ENCODE measurements at regions not wholly inside any gene's neighbourhood (a gene's known extent, or its start where the extent isn't known, plus 50 kb on each side); places are given as distances from the start of the nearest gene placed in this dataset.
A peak's percentile ranks its signal among the peaks of the same experiment; 100 is the strongest.

DNA sequence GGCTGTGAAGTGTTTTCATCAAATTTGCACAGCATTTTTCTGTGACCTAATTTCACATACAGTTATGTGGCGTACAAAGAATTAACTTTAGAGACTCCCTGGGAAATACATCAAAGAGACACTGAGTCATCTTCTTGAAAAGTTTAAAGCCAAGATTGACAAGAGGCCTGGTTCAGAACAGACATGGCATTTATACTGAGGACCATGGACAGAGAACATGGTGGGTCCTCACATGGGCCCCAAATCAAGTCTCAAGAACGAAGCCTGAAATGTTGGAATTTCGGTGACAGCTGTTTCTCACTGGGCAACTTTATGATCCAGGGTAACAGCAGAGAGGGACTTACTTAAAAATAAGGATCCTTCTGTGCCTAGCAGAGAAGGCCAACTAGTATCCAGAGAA, 311.5 kb upstream of the KCNJ16 start:
- Histone ChIP-seq H3K36me3 (replicated peaks in 1 of 2) (no peaks in the 10 kb centered on the region), H3K27ac (peak overlapping the region in 4 of 5 donors; percentile 32 to 85 (median 74)), H3K4me3 (no peak overlapping the region), H3K27me3 (no peaks in the 10 kb centered on the region), H3K4me1 (replicated peaks in 1 of 2) (peaks cover 34 to 35% of the 10 kb centered on the region in 2 donors), H3K9me3 (replicated peaks in 1 of 3) (no peaks in the 10 kb centered on the region)
- TF ChIP-seq POLR2A (IDR thresholded peaks at IDR 0.05): no peak
- TF ChIP-seq, protein P1, sequence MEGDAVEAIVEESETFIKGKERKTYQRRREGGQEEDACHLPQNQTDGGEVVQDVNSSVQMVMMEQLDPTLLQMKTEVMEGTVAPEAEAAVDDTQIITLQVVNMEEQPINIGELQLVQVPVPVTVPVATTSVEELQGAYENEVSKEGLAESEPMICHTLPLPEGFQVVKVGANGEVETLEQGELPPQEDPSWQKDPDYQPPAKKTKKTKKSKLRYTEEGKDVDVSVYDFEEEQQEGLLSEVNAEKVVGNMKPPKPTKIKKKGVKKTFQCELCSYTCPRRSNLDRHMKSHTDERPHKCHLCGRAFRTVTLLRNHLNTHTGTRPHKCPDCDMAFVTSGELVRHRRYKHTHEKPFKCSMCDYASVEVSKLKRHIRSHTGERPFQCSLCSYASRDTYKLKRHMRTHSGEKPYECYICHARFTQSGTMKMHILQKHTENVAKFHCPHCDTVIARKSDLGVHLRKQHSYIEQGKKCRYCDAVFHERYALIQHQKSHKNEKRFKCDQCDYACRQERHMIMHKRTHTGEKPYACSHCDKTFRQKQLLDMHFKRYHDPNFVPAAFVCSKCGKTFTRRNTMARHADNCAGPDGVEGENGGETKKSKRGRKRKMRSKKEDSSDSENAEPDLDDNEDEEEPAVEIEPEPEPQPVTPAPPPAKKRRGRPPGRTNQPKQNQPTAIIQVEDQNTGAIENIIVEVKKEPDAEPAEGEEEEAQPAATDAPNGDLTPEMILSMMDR (IDR thresholded peaks at IDR 0.05): no peak
- DNase-seq: no peak
- WGBS, 4 donors: 50 to 61% (median 60%) methylated on average over 3 of the region's 3 CpGs
- intact Hi-C loops (cut with DNase I): no loop called here

DNA sequence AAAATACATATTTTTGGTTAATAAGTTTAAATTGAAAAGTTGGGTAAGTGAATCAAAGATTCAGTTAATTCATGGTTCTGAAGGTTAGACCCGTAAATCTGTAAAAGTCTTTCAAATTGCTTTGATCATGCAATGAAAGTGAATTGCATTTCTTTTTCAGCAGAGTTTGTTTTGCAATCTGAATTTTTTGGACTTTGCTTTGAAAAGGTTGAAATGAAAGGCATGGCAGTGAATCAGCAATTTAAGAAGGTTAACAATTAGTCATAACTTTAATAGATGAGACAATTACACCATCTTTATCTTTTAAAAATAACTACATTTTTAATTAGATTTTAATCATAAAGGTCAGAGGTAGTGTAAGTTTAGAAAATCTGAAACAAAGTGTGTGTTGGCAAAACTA, 310.9 kb upstream of the KCNJ16 start:
- Histone ChIP-seq H3K4me1 (replicated peaks in 1 of 2) (peaks cover 34 to 35% of the 10 kb centered on the region in 2 donors), H3K27me3 (no peaks in the 10 kb centered on the region), H3K27ac (peak overlapping the region in 4 of 5 donors; percentile 32 to 85 (median 74)), H3K4me3 (peak overlapping the region in 2 of 4 donors; percentile 6 to 14), H3K36me3 (replicated peaks in 1 of 2) (no peaks in the 10 kb centered on the region), H3K9me3 (replicated peaks in 1 of 3) (no peaks in the 10 kb centered on the region)
- 38 to 51% (median 45%) methylated on average over 1 of the region's 1 CpG for WGBS, 4 donors
- intact Hi-C loops (cut with DNase I): no loop called here
- DNase-seq: no peak
- TF ChIP-seq POLR2A (IDR thresholded peaks at IDR 0.05): no peak
- TF ChIP-seq, protein P1 (IDR thresholded peaks at IDR 0.05): no peak

DNA sequence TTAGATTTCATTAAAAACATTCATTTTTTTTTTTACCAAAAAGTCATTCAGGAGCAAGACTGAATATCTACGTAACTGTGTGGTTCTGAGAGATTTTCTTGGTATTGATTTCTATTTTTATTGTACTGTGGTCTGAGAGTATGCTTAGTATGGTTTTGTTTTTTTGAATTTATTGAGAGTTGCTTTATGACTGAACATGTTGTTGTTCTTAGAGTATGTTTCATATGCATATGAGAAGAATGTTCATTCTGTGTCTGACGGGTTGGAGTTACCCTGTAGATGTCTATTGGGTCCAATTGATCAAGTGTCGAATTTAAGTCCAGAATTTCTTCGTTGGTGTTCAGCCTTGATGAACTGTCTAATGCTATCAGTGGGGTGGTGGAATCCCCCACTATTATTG, 306.0 kb upstream of the KCNJ16 start:
- H3K27me3 ChIP-seq: no peaks in the 10 kb centered on the region
- H3K4me3 ChIP-seq: no peak overlapping the region
- H3K27ac ChIP-seq: no peak overlapping the region
- H3K4me1 ChIP-seq (replicated peaks in 1 of 2): peaks cover 8 to 9% of the 10 kb centered on the region in 2 donors
- WGBS, 4 donors: 91 to 93% (median 92%) methylated on average over 4 of the region's 4 CpGs
- DNase-seq: no peak
- H3K36me3 ChIP-seq (replicated peaks in 1 of 2): no peaks in the 10 kb centered on the region
- intact Hi-C loops (cut with DNase I): no loop called here
- TF ChIP-seq POLR2A (IDR thresholded peaks at IDR 0.05): no peak
- TF ChIP-seq, protein P1 (IDR thresholded peaks at IDR 0.05): no peak
- H3K9me3 ChIP-seq (replicated peaks in 1 of 3): no peaks in the 10 kb centered on the region

DNA sequence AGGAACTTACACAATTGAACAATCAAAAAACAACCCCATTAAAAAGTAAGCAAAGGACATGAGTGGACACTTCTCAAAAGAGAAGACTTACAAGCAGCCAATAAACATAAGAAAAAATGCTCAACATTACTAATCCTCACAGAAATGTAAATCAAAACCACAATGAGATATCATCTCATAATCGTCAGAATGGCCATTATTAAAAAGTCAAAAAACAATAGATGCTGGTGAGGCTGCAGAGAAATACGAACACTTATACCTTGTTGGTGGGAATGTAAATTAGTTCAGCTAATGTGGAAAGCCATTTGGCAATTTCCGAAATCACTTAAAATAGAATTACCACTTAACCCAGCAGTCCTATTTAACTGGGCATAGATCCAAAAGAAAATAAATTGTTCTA, 301.9 kb upstream of the KCNJ16 start:
- no peak for DNase-seq
- WGBS, 4 donors: 66 to 72% (median 66%) methylated on average over 3 of the region's 3 CpGs
- no peaks in the 10 kb centered on the region for H3K9me3 ChIP-seq (replicated peaks in 1 of 3)
- H3K36me3 ChIP-seq (replicated peaks in 1 of 2): no peaks in the 10 kb centered on the region
- no peak overlapping the region for H3K4me3 ChIP-seq
- peaks cover 4 to 7% of the 10 kb centered on the region in 2 donors for H3K4me1 ChIP-seq (replicated peaks in 1 of 2)
- intact Hi-C loops (cut with DNase I): no loop called here
- no peak for TF ChIP-seq POLR2A (IDR thresholded peaks at IDR 0.05)
- TF ChIP-seq, protein P1 (IDR thresholded peaks at IDR 0.05): no peak
- H3K27ac ChIP-seq: no peak overlapping the region
- H3K27me3 ChIP-seq: no peaks in the 10 kb centered on the region

All from adrenal gland (tissue), 9 donors.